ENCODE measurements at regions not wholly inside any gene's neighbourhood (a gene's known extent, or its start where the extent isn't known, plus 50 kb on each side); places are given as distances from the start of the nearest gene placed in this dataset.

DNA sequence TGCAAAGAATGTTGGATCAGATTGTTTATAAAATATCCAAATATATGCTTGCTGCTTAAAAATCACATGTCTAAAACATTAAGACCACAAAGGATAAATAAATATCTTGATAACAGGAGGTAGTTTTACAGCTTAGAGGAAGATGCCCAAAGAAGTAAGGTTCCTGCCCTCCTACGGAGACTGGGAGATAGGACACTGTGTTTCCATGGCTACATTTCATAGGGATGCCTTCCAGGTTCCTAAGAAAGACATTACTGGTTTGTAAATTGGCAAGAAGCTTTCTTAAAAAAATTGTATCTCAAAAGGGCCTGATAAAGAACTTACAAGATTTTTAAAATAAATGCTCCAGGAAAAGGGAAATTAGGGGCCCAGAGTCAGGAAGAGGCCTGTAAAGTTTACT lies 437.2 kb downstream of the HINT1 start:
- intact Hi-C loops (cut with DNase I, micrococcal nuclease), result no loop called here
- Mint-ChIP-seq H3K4me1 (ENCODE audit: low read depth) (no peaks in the 10 kb centered on the region), H3K9me3 (peaks cover 9% of the 10 kb centered on the region)

DNA sequence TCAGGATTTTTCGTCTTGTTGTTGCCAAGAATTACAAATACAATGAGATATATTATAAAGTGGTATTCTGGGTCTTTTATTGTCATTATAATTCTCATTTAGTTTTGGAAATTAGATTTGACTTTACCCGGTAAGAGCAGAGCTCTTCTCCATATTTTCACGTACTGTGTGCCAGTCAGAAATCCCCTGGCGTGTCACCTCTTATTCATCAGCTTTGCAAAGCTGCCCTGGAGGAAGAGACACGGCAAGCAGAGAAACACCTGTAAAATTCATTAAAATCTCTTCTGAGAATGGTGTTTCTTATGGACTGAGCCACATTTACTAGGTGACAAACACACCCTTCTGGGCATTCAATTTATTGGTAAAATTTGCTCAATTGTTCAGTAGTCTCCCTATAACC lies 440.4 kb downstream of the HINT1 start:
- H3K4me1 ChIP-seq (ENCODE audit: insufficient read depth, low read length), result no peaks in the 10 kb centered on the region
- H3K4me3 ChIP-seq (ENCODE audit: low read length), result no peak overlapping the region
- DNase-seq (no peak), ATAC-seq (ENCODE audit: poor library complexity) (no peak)
- Mint-ChIP-seq H3K27me3 (no peaks in the 10 kb centered on the region), H3K9me3 (no peaks in the 10 kb centered on the region), H3K4me3 (no peak overlapping the region), H3K36me3 (ENCODE audit: low read depth) (no peaks in the 10 kb centered on the region), H3K27ac (no peak overlapping the region), H3K4me1 (ENCODE audit: low read depth) (no peaks in the 10 kb centered on the region)
- intact Hi-C loops (cut with DNase I, micrococcal nuclease), result no loop called here
- ChIA-PET CTCF (no interaction called here), POLR2A (no interaction called here)
- no peaks in the 10 kb centered on the region for H3K36me3 ChIP-seq (ENCODE audit: insufficient read depth, low read length)
- TF ChIP-seq, protein P1, sequence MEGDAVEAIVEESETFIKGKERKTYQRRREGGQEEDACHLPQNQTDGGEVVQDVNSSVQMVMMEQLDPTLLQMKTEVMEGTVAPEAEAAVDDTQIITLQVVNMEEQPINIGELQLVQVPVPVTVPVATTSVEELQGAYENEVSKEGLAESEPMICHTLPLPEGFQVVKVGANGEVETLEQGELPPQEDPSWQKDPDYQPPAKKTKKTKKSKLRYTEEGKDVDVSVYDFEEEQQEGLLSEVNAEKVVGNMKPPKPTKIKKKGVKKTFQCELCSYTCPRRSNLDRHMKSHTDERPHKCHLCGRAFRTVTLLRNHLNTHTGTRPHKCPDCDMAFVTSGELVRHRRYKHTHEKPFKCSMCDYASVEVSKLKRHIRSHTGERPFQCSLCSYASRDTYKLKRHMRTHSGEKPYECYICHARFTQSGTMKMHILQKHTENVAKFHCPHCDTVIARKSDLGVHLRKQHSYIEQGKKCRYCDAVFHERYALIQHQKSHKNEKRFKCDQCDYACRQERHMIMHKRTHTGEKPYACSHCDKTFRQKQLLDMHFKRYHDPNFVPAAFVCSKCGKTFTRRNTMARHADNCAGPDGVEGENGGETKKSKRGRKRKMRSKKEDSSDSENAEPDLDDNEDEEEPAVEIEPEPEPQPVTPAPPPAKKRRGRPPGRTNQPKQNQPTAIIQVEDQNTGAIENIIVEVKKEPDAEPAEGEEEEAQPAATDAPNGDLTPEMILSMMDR (IDR thresholded peaks at IDR 0.05), result no peak
- H3K9me3 ChIP-seq (ENCODE audit: control insufficient read depth in 1 of 2, insufficient read depth in 1 of 2, low read length in 2 of 2), result no peaks in the 10 kb centered on the region
- H3K27me3 ChIP-seq (ENCODE audit: control insufficient read depth in 1 of 2, insufficient read depth in 2 of 2, low read length in 2 of 2), result no peaks in the 10 kb centered on the region
- no peak overlapping the region for H3K27ac ChIP-seq (ENCODE audit: low read depth in 1 of 2, low read length in 2 of 2)

More for the DNA sequence above, 437.2 kb downstream of the HINT1 start:
- Mint-ChIP-seq H3K27me3 (no peaks in the 10 kb centered on the region), H3K4me3 (no peak overlapping the region), H3K36me3 (ENCODE audit: low read depth) (no peaks in the 10 kb centered on the region), H3K27ac (no peak overlapping the region)
- ChIA-PET POLR2A (no interaction called here), CTCF (no interaction called here)
- no peak for ATAC-seq (ENCODE audit: poor library complexity)
- no peak overlapping the region for H3K4me3 ChIP-seq (ENCODE audit: low read length)
- no peak for DNase-seq
- no peaks in the 10 kb centered on the region for H3K4me1 ChIP-seq (ENCODE audit: insufficient read depth, low read length)
- no peaks in the 10 kb centered on the region for H3K27me3 ChIP-seq (ENCODE audit: control insufficient read depth in 1 of 2, insufficient read depth in 2 of 2, low read length in 2 of 2)
- no peaks in the 10 kb centered on the region for H3K36me3 ChIP-seq (ENCODE audit: insufficient read depth, low read length)
- H3K27ac ChIP-seq (ENCODE audit: low read depth in 1 of 2, low read length in 2 of 2), result no peak overlapping the region
- TF ChIP-seq, protein P1 (IDR thresholded peaks at IDR 0.05), result no peak
- H3K9me3 ChIP-seq (ENCODE audit: control insufficient read depth in 1 of 2, insufficient read depth in 1 of 2, low read length in 2 of 2), result peaks cover 6% of the 10 kb centered on the region in 2 experiments

DNA sequence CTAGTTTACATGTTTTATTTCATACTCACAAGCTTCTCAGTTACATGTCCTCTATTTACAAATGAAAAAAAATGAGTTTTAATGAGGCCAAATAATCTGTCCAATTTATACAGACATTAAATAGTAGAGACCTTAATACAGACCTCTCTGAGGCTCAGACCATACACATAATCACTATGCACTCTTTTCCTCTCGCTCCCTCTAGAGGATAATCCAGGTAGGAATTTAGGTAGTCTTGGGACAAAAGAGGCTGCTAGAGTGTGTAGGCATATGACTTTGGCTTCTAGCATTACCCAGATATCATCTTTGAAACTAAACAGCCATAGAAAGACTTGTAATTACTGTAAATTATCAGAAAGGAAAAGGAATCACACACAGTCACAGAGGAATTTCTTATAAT lies 444.7 kb downstream of the HINT1 start:
- intact Hi-C loops (cut with DNase I, micrococcal nuclease), result no loop called here
- Histone ChIP-seq H3K27ac (ENCODE audit: low read depth in 1 of 2, low read length in 2 of 2) (no peak overlapping the region), H3K4me3 (ENCODE audit: low read length) (no peak overlapping the region), H3K9me3 (ENCODE audit: control insufficient read depth in 1 of 2, insufficient read depth in 1 of 2, low read length in 2 of 2) (no peaks in the 10 kb centered on the region), H3K27me3 (ENCODE audit: control insufficient read depth in 1 of 2, insufficient read depth in 2 of 2, low read length in 2 of 2) (peaks cover 0 to 5% of the 10 kb centered on the region in 2 experiments), H3K4me1 (ENCODE audit: insufficient read depth, low read length) (no peaks in the 10 kb centered on the region), H3K36me3 (ENCODE audit: insufficient read depth, low read length) (no peaks in the 10 kb centered on the region)
- ChIA-PET CTCF (no interaction called here), POLR2A (no interaction called here)
- TF ChIP-seq, protein P1 (IDR thresholded peaks at IDR 0.05), result no peak
- Mint-ChIP-seq H3K4me1 (ENCODE audit: low read depth) (no peaks in the 10 kb centered on the region), H3K27me3 (peaks cover 27% of the 10 kb centered on the region), H3K36me3 (ENCODE audit: low read depth) (no peaks in the 10 kb centered on the region), H3K27ac (no peak overlapping the region), H3K9me3 (no peaks in the 10 kb centered on the region), H3K4me3 (no peak overlapping the region)
- DNase-seq (no peak), ATAC-seq (ENCODE audit: poor library complexity) (no peak)
